ENCODE measurements at regions not wholly inside any gene's neighbourhood (a gene's known extent, or its start where the extent isn't known, plus 50 kb on each side); places are given as distances from the start of the nearest gene placed in this dataset.

DNA sequence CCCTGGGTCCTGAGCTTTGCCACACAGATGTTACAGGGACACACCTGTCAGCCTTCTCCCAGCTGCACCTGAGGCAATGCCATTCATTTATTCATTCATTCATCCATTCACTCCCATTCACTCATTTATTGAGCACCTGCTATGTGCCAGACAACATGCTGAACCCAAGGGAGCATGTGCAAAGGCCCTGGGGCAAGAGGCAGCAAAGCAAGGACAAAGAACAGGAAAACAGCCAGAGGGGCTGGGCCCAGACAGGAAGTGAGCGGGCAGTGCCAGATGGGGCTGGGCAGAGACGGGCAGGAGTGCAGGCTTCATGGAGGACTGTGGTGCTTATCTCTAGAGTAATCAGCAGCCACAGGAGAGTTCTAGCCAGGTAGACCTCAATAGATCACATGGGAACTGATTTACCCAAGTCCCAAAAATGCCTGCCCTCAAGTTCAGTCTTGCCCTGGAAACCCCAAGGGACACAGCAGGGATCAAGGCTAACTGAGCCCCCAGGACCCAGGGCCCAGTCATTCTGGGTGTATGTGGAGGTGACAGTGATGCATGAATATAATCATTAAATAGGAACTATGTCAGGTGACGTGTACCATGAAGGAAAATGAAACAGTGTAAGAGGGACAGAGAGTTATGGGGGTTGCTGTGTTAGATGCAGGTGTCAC is 530.3 kb downstream of the MATN1 start:
- DNase-seq, result no peak

DNA sequence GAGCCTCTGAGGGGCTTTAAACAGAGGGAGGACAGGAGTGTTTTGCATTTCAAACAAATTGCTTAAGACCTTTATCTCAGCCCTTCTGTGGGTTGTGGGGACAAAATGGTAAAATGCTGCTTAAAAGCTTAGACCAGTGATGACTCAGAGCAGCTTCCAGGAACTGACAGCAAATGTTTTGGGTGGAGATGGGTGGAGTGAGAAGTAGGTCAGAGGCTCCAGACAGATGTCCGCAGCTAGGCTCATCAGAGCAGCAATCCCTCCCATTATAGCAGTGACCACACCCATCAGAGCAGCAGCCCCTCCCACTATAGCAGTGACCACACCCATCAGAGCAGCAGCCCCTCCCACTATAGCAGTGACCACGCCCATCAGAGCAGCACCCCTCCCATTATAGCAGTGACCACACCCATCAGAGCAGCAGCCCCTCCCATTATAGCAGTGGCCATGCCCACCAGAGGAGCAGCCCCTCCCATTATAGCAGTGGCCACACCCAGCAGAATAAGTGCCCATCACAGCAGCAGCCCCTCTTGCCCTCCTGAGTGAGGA is 532.2 kb downstream of the MATN1 start:
- peak; percentile 95 for DNase-seq

- no peak for DNase-seq
These were observed 532.8 kb downstream of the MATN1 start for GRCh38 chr1:30190511-30191153.

DNA sequence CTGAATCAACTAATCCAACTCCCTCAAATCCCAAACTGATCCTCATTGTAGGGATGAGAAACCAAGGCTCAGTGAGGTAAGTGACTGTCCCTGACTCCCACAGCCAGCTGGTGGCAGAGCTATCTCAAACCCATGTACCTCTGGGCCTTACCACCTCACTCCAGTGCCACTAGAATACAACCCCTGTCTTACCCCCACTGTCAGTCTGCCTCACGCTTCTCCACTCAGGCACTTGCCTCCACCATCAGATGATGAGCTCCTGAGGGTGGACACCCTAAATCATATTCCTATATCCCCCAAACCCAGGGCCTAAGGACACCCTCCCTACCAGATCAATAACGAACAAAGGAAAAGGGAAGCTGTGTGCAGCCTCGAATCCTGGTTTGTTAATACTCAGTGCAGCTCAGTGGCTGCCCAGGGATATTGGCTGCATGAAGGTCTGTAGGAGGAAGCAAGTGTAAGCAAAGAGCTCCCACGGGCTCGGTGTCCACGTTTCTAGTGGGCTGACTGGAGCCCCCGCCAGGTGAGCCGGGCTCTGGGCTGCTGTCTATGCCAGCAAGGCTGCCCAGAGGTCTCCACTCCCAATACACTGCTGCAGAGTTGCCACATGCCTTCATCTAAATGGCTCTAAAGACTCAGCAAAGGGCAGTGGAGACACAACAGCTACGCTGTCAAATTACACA is 533.4 kb downstream of the MATN1 start:
- DNase-seq, result no peak

GRCh38 chr1:30188999-30189398 is 534.4 kb downstream of the MATN1 start:
- DNase-seq, result no peak

- DNase-seq, result no peak
These were observed 535.1 kb downstream of the MATN1 start for GRCh38 chr1:30188329-30188728.

- no peak for DNase-seq
These were observed 535.9 kb downstream of the MATN1 start for GRCh38 chr1:30187413-30188023.

GRCh38 chr1:30186586-30186985 is 536.8 kb downstream of the MATN1 start:
- DNase-seq, result no peak

DNA sequence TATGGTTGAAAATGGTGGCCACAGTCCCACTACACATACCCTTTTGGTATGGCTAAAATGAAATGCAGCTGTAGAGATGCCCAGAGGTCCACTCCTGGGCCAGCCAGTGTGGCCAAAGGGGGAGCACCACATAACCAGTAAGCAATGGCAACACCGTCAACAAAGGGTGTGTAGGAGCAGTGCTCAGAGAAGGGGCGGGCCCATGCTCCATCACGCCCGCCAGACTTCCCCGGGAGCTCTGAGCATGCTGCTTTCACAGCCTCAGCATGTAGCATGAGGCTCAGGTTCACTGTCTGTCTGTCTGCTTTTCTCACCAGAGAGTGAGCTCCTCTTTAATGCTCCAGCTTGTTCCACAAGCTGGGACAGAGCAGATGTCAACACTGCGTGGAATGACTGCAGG is 537.6 kb downstream of the MATN1 start:
- DNase-seq, result no peak

GRCh38 chr1:30185313-30185712 is 538.1 kb downstream of the MATN1 start:
- no peak for DNase-seq

DNA sequence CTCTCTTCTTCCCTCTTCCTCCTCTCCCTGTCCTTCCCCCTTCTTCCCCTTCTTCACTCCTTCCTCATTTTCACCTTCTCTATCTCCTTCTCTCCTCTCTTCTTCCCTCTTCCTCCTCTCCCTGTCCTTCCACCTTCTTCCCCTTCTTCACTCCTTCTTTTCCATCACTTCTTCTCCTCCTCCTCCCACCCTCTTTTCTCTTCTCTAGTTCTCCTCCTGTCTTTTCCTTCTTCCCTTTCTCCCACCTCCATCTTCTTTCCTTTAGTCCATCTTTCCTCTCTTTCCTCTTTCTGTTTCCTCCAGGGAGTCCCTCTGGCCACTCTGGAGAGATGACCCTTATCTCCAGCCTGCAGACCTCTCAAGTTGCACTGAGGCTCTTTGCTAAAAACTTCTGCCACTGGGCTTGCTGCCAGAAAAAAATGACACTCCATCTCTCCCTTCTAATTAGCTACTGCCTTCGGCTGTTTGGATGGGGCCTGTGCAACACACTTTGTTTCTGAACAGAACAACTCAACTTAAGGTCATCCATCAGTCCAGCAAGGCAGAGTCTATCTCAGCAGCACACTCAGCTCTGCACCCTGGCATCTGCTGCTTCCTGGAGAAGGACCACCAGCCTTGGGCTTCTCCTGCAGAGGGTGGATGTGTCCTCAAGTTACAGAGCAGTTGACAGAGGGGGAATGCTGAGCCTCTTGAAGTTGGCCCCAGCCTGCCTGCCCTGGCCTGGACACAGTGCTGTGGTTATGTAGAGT is 538.8 kb downstream of the MATN1 start:
- peak; percentile 53 for DNase-seq

DNA sequence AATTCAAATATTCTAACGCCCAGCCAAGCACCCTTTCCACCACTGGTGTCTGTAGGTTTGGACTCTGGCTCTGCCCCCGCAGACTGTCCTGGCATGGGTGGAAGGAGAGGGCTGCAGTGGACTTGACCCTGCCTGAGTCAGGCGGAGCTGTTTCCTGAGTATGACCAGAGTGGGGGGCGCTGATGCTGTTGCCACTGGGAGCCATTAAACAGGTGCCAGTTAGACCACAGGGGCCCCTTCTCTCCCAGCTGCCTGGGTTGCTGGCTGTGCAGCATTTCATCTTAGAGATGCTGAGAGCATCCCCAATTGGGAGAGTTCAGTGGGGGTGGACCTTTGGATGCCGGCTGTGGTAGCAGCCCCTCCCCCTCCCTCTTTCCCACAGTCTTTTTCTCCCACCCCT is 539.5 kb downstream of the MATN1 start:
- no peak for DNase-seq

DNA sequence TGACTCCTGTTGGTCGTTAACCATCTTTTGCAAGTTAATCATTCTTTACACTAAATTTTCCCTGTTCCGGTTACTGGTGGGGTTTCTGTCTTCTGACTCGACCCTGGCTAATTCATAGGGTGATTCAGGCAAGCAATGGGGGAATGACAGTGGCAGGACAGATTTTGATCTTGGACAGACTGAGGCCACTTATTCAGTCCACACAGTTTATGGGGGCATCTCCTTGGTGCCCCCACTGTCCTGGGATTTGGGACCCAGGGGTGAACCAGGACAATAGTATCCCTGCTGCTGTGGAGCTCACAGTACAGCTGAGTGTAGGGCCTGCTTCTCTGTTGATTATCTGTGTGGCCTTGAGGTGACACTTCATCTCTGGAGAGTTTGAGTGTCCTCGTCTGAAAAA is 540.4 kb downstream of the MATN1 start:
- no peak for DNase-seq

GRCh38 chr1:30179942-30180543 is 543.3 kb downstream of the MATN1 start:
- no peak for DNase-seq

- DNase-seq, result no peak
These were observed 546.9 kb downstream of the MATN1 start for GRCh38 chr1:30176477-30176876.

GRCh38 chr1:30174499-30174898 is 548.9 kb downstream of the MATN1 start:
- no peak for DNase-seq

DNA sequence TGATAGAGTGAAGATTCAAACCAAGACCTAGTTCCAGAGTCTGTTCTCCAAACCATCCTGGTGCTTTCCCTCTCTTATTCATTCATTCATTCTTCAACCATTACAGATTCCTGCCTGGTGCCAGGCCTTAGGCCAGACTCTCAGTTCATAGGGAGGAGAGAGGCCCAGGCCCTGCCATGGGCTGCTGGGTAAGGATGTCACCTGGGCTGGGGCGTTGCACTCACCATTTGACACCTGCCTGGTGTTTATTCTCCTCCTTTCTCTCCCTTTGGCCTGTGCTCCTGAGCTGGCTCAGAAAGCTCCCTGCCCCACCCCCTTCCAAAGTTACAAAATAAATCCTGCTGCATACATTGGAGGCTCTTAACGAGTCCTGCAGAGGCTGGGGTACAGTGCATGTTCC is 549.8 kb downstream of the MATN1 start:
- DNase-seq, result no peak

- DNase-seq, result no peak
These were observed 550.6 kb downstream of the MATN1 start for GRCh38 chr1:30172757-30173156.

GRCh38 chr1:30172299-30172694 is 551.1 kb downstream of the MATN1 start:
- no peak for DNase-seq

- no peak for DNase-seq
These were observed 551.7 kb downstream of the MATN1 start for GRCh38 chr1:30171537-30172298.

- no peak for DNase-seq
These were observed 554.1 kb downstream of the MATN1 start for GRCh38 chr1:30169269-30169668.

DNA sequence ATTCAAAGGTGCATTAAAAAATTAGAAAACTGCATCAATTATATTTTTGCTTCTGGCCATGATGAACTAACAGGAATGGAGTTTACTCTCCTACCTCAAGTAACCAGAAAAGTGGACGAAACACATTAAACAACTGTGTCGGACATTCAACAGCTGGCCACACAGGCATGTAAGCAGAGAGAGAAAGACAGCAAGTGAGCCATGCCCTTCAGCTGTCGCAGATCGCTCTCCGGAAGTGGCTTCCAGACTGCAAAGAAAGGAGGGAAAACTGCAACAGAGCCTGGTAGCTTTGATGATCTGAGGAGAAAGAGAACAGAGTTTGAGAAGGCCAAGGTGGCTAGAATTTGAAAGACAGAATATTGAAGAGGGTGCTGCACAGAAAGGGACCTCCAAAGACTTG is 557.2 kb downstream of the MATN1 start:
- DNase-seq, result no peak

Measured in hematopoietic multipotent progenitor cell treated with erythropoietin and hydrocortisone succinate and interleukin-3 and kit ligand, for 4 days (in vitro differentiated cells).